Fibroblast of lung (primary cell): ENCODE measurements at regions not wholly inside any gene's neighbourhood (a gene's known extent, or its start where the extent isn't known, plus 50 kb on each side); places are given as distances from the start of the nearest gene placed in this dataset.

ENCODE experiments used
- DNase-seq, 2 donors: peaks; one replicate each; pipeline versions ENCODE4 v3.0.0 to v3.0.0-alpha.2; 2010; ENCODE audit warnings: low read depth in 2 of 2
- H2AFZ ChIP-seq: 2 replicates; pipeline ENCODE4 v1.5.1; 2012; ENCODE audit warnings: low read length, control low read depth, inconsistent platforms
- H3K27ac ChIP-seq: 2 replicates; pipeline ENCODE4 v1.5.1; 2011; ENCODE audit warnings: low read length, control low read depth; ENCODE audit not compliant: insufficient read depth
- H3K27me3 ChIP-seq: 2 replicates; pipeline ENCODE4 v1.5.1; 2011; ENCODE audit warnings: mild to moderate bottlenecking, low read length; ENCODE audit not compliant: control insufficient read depth, insufficient read depth
- H3K36me3 ChIP-seq: 2 replicates; pipeline ENCODE4 v1.5.1; 2011; ENCODE audit warnings: low read length; ENCODE audit not compliant: control insufficient read depth, insufficient read depth
- H3K4me1 ChIP-seq: 2 replicates; pipeline ENCODE4 v1.5.1; 2011; ENCODE audit warnings: low read length; ENCODE audit not compliant: control insufficient read depth, insufficient read depth; ENCODE audit errors: extremely low read depth
- H3K4me2 ChIP-seq: 2 replicates; pipeline ENCODE4 v1.5.1; 2011; ENCODE audit warnings: low read length, control low read depth; ENCODE audit not compliant: insufficient read depth; ENCODE audit errors: extremely low read depth
- H3K4me3 ChIP-seq, 4 experiments: fragments of 200-600 bp in 1 of 4; sonication (generic) in 1 of 4; replicated peaks in 1 of 4; 2 replicates each; pipeline ENCODE4 v1.5.1; 2011 to 2016; ENCODE audit warnings: low read length in 4 of 4, low read depth in 3 of 4, mild to moderate bottlenecking in 3 of 4, control low read depth in 2 of 4, inconsistent platforms in 1 of 4, mixed read lengths in 1 of 4; ENCODE audit not compliant: insufficient read depth in 1 of 4; ENCODE audit errors: control extremely low read depth in 1 of 4
- H3K79me2 ChIP-seq: 2 replicates; pipeline ENCODE4 v1.5.1; 2012; ENCODE audit warnings: mild to moderate bottlenecking, low read length, inconsistent platforms; ENCODE audit not compliant: control insufficient read depth, insufficient read depth
- H3K9ac ChIP-seq: 2 replicates; pipeline ENCODE4 v1.5.1; 2011; ENCODE audit warnings: mild to moderate bottlenecking, low read length, control low read depth; ENCODE audit not compliant: insufficient read depth
- H3K9me3 ChIP-seq: 2 replicates; pipeline ENCODE4 v1.5.1; 2012; ENCODE audit warnings: low read depth, low read length; ENCODE audit not compliant: control insufficient read depth, insufficient read depth
- H4K20me1 ChIP-seq: 2 replicates; pipeline ENCODE4 v1.5.1; 2011; ENCODE audit warnings: low read length; ENCODE audit not compliant: control insufficient read depth, insufficient read depth; ENCODE audit errors: extremely low read depth
- CTCF ChIP-seq, 2 donors: IDR thresholded peaks in 1 of 2; conservative IDR thresholded peaks in 1 of 2; 1 replicate in 1 of 2; 2 replicates in 1 of 2; pipeline ENCODE4 v1.5.1; 2011 to 2012; ENCODE audit warnings: low read length in 2 of 2, control low read depth in 1 of 2, inconsistent platforms in 1 of 2, low read depth in 1 of 2, mild to moderate bottlenecking in 1 of 2
- EZH2 ChIP-seq: IDR thresholded peaks from 2 replicates; pipeline ENCODE4 v1.5.1; 2012; ENCODE audit warnings: low read length, control low read depth, mild to moderate bottlenecking; ENCODE audit errors: missing control alignments

GRCh38 chr7:115350764-115351163 lies 428.9 kb downstream of the MDFIC start:
- H2AFZ ChIP-seq = no peak overlapping the region
- H4K20me1 ChIP-seq = no peaks in the 10 kb centered on the region
- no peak for TF ChIP-seq CTCF (conservative IDR thresholded peaks at IDR 0.05 in 1 of 2, IDR thresholded peaks at IDR 0.05 in 1 of 2; ENCODE audit: low read depth in 1 of 2, low read length in 2 of 2)
- no peak for TF ChIP-seq EZH2
- H3K4me3 ChIP-seq = no peak overlapping the region
- H3K4me1 ChIP-seq = no peaks in the 10 kb centered on the region
- no peaks in the 10 kb centered on the region for H3K27me3 ChIP-seq
- no peaks in the 10 kb centered on the region for H3K36me3 ChIP-seq
- H3K9me3 ChIP-seq = no peaks in the 10 kb centered on the region
- no peak for DNase-seq
- H3K27ac ChIP-seq = no peak overlapping the region
- H3K9ac ChIP-seq = no peak overlapping the region
- H3K79me2 ChIP-seq = no peaks in the 10 kb centered on the region
- no peak overlapping the region for H3K4me2 ChIP-seq

GRCh38 chr7:115349635-115350034 lies 427.7 kb downstream of the MDFIC start:
- no peaks in the 10 kb centered on the region for H4K20me1 ChIP-seq
- TF ChIP-seq EZH2 = no peak
- no peak for TF ChIP-seq CTCF (conservative IDR thresholded peaks at IDR 0.05 in 1 of 2, IDR thresholded peaks at IDR 0.05 in 1 of 2; ENCODE audit: low read depth in 1 of 2, low read length in 2 of 2)
- no peaks in the 10 kb centered on the region for H3K4me1 ChIP-seq
- no peaks in the 10 kb centered on the region for H3K9me3 ChIP-seq
- no peak overlapping the region for H3K27ac ChIP-seq
- H3K9ac ChIP-seq = no peak overlapping the region
- H3K79me2 ChIP-seq = no peaks in the 10 kb centered on the region
- no peaks in the 10 kb centered on the region for H3K36me3 ChIP-seq
- no peak overlapping the region for H3K4me2 ChIP-seq
- H3K27me3 ChIP-seq = no peaks in the 10 kb centered on the region
- no peak overlapping the region for H2AFZ ChIP-seq
- no peak overlapping the region for H3K4me3 ChIP-seq
- DNase-seq = no peak

- no peaks in the 10 kb centered on the region for H3K27me3 ChIP-seq
- H3K4me2 ChIP-seq = no peak overlapping the region
- DNase-seq = no peak
- H3K36me3 ChIP-seq = no peaks in the 10 kb centered on the region
- H3K9me3 ChIP-seq = no peaks in the 10 kb centered on the region
- no peaks in the 10 kb centered on the region for H3K4me1 ChIP-seq
- no peak overlapping the region for H2AFZ ChIP-seq
- H4K20me1 ChIP-seq = no peaks in the 10 kb centered on the region
- TF ChIP-seq CTCF (conservative IDR thresholded peaks at IDR 0.05 in 1 of 2, IDR thresholded peaks at IDR 0.05 in 1 of 2; ENCODE audit: low read depth in 1 of 2, low read length in 2 of 2) = no peak
- no peak for TF ChIP-seq EZH2
- H3K79me2 ChIP-seq = no peaks in the 10 kb centered on the region
- H3K27ac ChIP-seq = no peak overlapping the region
- no peak overlapping the region for H3K9ac ChIP-seq
- no peak overlapping the region for H3K4me3 ChIP-seq
These were observed 424.8 kb downstream of the MDFIC start for GRCh38 chr7:115346685-115347084.
